Liver (tissue), 3 donors: ENCODE measurements at regions not wholly inside any gene's neighbourhood (a gene's known extent, or its start where the extent isn't known, plus 50 kb on each side); places are given as distances from the start of the nearest gene placed in this dataset.

ENCODE experiments used
- GABPA ChIP-seq, 2 donors: IDR thresholded peaks in 1 of 2; conservative IDR thresholded peaks in 1 of 2; 2 replicates each; pipeline ENCODE4 v1.6.1; 2016; ENCODE audit warnings: antibody characterized with exemption in 2 of 2, mild to moderate bottlenecking in 1 of 2, moderate library complexity in 1 of 2
- HNF4A ChIP-seq, 2 donors: conservative IDR thresholded peaks; 2 replicates each; pipeline ENCODE4 v1.6.1; 2016; ENCODE audit warnings: antibody characterized with exemption in 2 of 2, mild to moderate bottlenecking in 2 of 2
- HNF4G ChIP-seq: IDR thresholded peaks from 2 replicates; pipeline ENCODE4 v1.6.1; 2016; ENCODE audit warnings: antibody characterized with exemption
- JUND ChIP-seq, 2 donors: IDR thresholded peaks; 2 replicates each; pipeline ENCODE4 v1.6.1; 2016; ENCODE audit warnings: antibody characterized with exemption in 2 of 2
- RXRA ChIP-seq, 2 donors: IDR thresholded peaks; 2 replicates each; pipeline ENCODE4 v1.6.1; 2017 to 2018; ENCODE audit warnings: antibody characterized with exemption in 2 of 2, mild to moderate bottlenecking in 1 of 2
- TAF1 ChIP-seq: conservative IDR thresholded peaks from 2 replicates; pipeline ENCODE4 v1.6.1; 2016; ENCODE audit warnings: antibody characterized with exemption, mild to moderate bottlenecking
- YY1 ChIP-seq: IDR thresholded peaks from 2 replicates; pipeline ENCODE4 v1.6.1; 2016; ENCODE audit warnings: antibody characterized with exemption, mild to moderate bottlenecking
- TF ChIP-seq, protein P1 (sequence below): fragments of 150-350 bp; IDR thresholded peaks from 2 replicates; pipeline ENCODE4 v1.5.1; 2017; ENCODE audit warnings: improper control_type of control experiment, low read depth, low read length; ENCODE audit not compliant: missing input control
- TF ChIP-seq, protein P2 (sequence below): IDR thresholded peaks from 2 replicates; pipeline ENCODE4 v1.6.1; 2016; ENCODE audit warnings: antibody characterized with exemption, mild to moderate bottlenecking
- TF ChIP-seq, protein P3 (sequence below): IDR thresholded peaks from 2 replicates; pipeline ENCODE4 v1.6.1; 2016; ENCODE audit warnings: antibody characterized with exemption
- TF ChIP-seq, protein P4 (sequence below): IDR thresholded peaks from 2 replicates; pipeline ENCODE4 v1.6.1; 2016; ENCODE audit warnings: antibody characterized with exemption
- donor health status: healthy.
- donor health status: healthy.

DNA sequence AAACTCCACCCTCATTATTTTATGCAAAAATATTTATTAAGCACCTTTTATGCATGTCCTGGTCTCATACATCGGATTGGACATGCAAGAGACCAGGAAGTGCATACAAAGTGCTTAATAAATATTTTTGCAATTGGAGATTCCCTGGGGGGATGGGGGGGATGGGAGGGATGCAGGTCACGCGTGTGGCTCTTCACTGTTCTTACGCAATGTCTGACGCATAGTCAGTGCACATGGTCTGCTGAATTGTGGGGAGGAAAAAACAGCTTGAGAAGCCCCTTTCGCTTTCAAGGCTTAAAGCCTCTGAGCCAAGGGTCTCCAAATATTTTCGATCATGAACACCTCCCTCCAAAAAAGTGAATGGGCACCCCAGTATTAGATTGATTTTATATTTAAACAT is 96.7 kb upstream of the XYLT1 start:
- TF ChIP-seq, protein P1, sequence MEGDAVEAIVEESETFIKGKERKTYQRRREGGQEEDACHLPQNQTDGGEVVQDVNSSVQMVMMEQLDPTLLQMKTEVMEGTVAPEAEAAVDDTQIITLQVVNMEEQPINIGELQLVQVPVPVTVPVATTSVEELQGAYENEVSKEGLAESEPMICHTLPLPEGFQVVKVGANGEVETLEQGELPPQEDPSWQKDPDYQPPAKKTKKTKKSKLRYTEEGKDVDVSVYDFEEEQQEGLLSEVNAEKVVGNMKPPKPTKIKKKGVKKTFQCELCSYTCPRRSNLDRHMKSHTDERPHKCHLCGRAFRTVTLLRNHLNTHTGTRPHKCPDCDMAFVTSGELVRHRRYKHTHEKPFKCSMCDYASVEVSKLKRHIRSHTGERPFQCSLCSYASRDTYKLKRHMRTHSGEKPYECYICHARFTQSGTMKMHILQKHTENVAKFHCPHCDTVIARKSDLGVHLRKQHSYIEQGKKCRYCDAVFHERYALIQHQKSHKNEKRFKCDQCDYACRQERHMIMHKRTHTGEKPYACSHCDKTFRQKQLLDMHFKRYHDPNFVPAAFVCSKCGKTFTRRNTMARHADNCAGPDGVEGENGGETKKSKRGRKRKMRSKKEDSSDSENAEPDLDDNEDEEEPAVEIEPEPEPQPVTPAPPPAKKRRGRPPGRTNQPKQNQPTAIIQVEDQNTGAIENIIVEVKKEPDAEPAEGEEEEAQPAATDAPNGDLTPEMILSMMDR, result no peak
- no peak for TF ChIP-seq TAF1
- TF ChIP-seq HNF4G, result no peak
- TF ChIP-seq RXRA (IDR thresholded peaks at IDR 0.05), result no peak
- TF ChIP-seq, protein P2, sequence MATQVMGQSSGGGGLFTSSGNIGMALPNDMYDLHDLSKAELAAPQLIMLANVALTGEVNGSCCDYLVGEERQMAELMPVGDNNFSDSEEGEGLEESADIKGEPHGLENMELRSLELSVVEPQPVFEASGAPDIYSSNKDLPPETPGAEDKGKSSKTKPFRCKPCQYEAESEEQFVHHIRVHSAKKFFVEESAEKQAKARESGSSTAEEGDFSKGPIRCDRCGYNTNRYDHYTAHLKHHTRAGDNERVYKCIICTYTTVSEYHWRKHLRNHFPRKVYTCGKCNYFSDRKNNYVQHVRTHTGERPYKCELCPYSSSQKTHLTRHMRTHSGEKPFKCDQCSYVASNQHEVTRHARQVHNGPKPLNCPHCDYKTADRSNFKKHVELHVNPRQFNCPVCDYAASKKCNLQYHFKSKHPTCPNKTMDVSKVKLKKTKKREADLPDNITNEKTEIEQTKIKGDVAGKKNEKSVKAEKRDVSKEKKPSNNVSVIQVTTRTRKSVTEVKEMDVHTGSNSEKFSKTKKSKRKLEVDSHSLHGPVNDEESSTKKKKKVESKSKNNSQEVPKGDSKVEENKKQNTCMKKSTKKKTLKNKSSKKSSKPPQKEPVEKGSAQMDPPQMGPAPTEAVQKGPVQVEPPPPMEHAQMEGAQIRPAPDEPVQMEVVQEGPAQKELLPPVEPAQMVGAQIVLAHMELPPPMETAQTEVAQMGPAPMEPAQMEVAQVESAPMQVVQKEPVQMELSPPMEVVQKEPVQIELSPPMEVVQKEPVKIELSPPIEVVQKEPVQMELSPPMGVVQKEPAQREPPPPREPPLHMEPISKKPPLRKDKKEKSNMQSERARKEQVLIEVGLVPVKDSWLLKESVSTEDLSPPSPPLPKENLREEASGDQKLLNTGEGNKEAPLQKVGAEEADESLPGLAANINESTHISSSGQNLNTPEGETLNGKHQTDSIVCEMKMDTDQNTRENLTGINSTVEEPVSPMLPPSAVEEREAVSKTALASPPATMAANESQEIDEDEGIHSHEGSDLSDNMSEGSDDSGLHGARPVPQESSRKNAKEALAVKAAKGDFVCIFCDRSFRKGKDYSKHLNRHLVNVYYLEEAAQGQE, result no peak
- TF ChIP-seq, protein P3, sequence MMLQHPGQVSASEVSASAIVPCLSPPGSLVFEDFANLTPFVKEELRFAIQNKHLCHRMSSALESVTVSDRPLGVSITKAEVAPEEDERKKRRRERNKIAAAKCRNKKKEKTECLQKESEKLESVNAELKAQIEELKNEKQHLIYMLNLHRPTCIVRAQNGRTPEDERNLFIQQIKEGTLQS, result no peak
- no peak for TF ChIP-seq YY1
- TF ChIP-seq GABPA (IDR thresholded peaks at IDR 0.05 in 1 of 2, conservative IDR thresholded peaks at IDR 0.05 in 1 of 2), result no peak
- TF ChIP-seq JUND (IDR thresholded peaks at IDR 0.05), result no peak
- TF ChIP-seq HNF4A (conservative IDR thresholded peaks at IDR 0.05), result no peak
- TF ChIP-seq, protein P4, sequence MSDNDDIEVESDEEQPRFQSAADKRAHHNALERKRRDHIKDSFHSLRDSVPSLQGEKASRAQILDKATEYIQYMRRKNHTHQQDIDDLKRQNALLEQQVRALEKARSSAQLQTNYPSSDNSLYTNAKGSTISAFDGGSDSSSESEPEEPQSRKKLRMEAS, result no peak
